PFSK-1 (cell line): ENCODE measurements at regions not wholly inside any gene's neighbourhood (a gene's known extent, or its start where the extent isn't known, plus 50 kb on each side); places are given as distances from the start of the nearest gene placed in this dataset.

Source experiments
- FOXP2 ChIP-seq: optimal IDR thresholded peaks from 2 replicates; pipeline ENCODE3; 2011; ENCODE audit warnings: borderline replicate concordance, control low read depth, inconsistent platforms; ENCODE audit not compliant: insufficient read depth; ENCODE audit errors: extremely low read length, extremely low read depth
- POLR2AphosphoS5 ChIP-seq: IDR thresholded peaks from 2 replicates; pipeline ENCODE4 v1.6.1; 2012; ENCODE audit warnings: low read depth, mild to moderate bottlenecking, control low read depth, low read length, moderate library complexity
- REST ChIP-seq, 2 experiments: IDR thresholded peaks; 2 replicates each; pipeline versions ENCODE4 v1.6.1 to v1.8.0; 2011 to 2012; ENCODE audit warnings: low read depth in 2 of 2, low read length in 2 of 2, control low read depth in 1 of 2, inconsistent platforms in 1 of 2, mild to moderate bottlenecking in 1 of 2, moderate library complexity in 1 of 2; ENCODE audit not compliant: insufficient read depth in 1 of 2
- SIN3A ChIP-seq: IDR thresholded peaks from 2 replicates; pipeline ENCODE4 v1.6.1; 2012; ENCODE audit warnings: mild to moderate bottlenecking, low read length, moderate library complexity, borderline replicate concordance; ENCODE audit not compliant: insufficient read depth
- TAF1 ChIP-seq: IDR thresholded peaks from 2 replicates; pipeline ENCODE4 v1.6.1; 2012; ENCODE audit warnings: low read length, control low read depth, borderline replicate concordance; ENCODE audit not compliant: insufficient read depth

GRCh38 chr10:124296813-124297788, 121.6 kb downstream of the OAT start:
- no peak for TF ChIP-seq TAF1
- no peak for TF ChIP-seq POLR2AphosphoS5
- no peak for TF ChIP-seq REST (IDR thresholded peaks at IDR 0.05; ENCODE audit: insufficient read depth in 1 of 2, low read depth in 2 of 2, low read length in 2 of 2)

GRCh38 chr10:124296121-124296812, 122.5 kb downstream of the OAT start:
- TF ChIP-seq FOXP2 (no peak), SIN3A (no peak), POLR2AphosphoS5 (no peak), TAF1 (no peak), REST (IDR thresholded peaks at IDR 0.05; ENCODE audit: insufficient read depth in 1 of 2, low read depth in 2 of 2, low read length in 2 of 2) (no peak)

- TF ChIP-seq POLR2AphosphoS5 (no peak), REST (IDR thresholded peaks at IDR 0.05; ENCODE audit: insufficient read depth in 1 of 2, low read depth in 2 of 2, low read length in 2 of 2) (no peak), SIN3A (no peak), FOXP2 (no peak), TAF1 (no peak)
These were observed 123.6 kb downstream of the OAT start for GRCh38 chr10:124294811-124295770.

DNA sequence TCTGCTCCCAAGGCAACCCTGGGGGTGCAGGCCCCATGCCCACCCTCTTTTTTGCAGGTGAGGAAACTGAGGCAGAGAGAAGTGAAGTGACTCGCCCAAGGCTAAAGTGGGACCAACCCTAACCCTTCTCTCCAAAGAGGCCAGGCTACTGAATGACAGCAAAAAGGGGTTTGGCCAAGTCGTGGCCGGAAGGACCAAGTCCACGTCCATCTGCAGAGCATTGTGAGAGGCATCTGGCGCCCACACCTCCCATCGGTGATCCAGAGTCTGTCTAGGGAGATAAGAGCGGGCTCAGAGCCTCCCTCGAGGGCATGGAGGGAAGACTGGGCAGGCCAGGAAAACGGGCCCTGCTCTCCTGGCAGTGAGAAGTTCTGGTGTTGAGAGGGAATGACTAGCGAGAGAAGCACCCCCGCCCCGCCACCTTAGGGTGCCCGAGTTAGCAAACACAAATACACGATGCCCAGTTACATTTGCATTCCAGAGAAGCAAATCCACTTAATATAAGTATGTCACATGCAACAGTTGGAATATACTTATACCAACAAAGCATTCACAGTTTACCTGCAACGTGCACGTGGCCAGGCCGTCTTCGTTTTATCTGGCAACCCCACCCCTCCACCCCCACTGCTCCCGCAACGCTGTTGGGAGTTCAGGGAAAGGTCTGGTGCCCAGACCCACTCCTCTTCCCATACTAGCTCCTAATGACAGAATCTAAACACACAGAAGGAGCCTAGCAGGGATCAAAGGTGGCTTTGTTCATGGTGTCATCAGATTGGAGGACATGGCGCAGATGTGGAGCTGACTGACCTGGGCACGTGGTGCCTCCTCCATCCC, 124.9 kb downstream of the OAT start:
- TF ChIP-seq POLR2AphosphoS5: no peak
- TF ChIP-seq REST (IDR thresholded peaks at IDR 0.05; ENCODE audit: insufficient read depth in 1 of 2, low read depth in 2 of 2, low read length in 2 of 2): no peak
- TF ChIP-seq FOXP2: no peak
- no peak for TF ChIP-seq TAF1
- TF ChIP-seq SIN3A: no peak
